ENCODE measurements at regions not wholly inside any gene's neighbourhood (a gene's known extent, or its start where the extent isn't known, plus 50 kb on each side); places are given as distances from the start of the nearest gene placed in this dataset.
"Not testable (repeated sequence)": the region's sequence is repeated elsewhere in the genome, so short reads cannot be mapped to it uniquely, and the experiment has no call there.

- not testable (repeated sequence) for TF ChIP-seq CTCF (conservative IDR thresholded peaks at IDR 0.05; ENCODE audit: low read length); EZH2phosphoT487 (IDR thresholded peaks at IDR 0.05; ENCODE audit: borderline replicate concordance, low read depth, low read length)
Observed at GRCh38 chr1:242805360-242805759, 280.9 kb upstream of the PLD5 start.

All from OCI-LY7 (cell line).